SK-N-SH treated with all-trans-retinoic acid at 6 μM for 48 hours (cell line): ENCODE measurements at regions not wholly inside any gene's neighbourhood (a gene's known extent, or its start where the extent isn't known, plus 50 kb on each side); places are given as distances from the start of the nearest gene placed in this dataset.

Experiments used
- ATAC-seq: fragments of 200-7000 bp; cut with Tn5 transposase; 3 replicates; pipeline ENCODE4 v1.9.1; 2020; ENCODE audit warnings: mild to moderate bottlenecking, moderate library complexity
- ARNTL ChIP-seq: fragments of 450-650 bp; formaldehyde crosslinking; IDR thresholded peaks from 2 replicates; pipeline ENCODE4 v1.5.0; 2020; ENCODE audit warnings: low read depth, mild to moderate bottlenecking, moderate library complexity, borderline replicate concordance
- BACH2 ChIP-seq: fragments of 250-450 bp; sonication (Bioruptor Pico); IDR thresholded peaks from 2 replicates; pipeline ENCODE4 v1.9.0; 2021; ENCODE audit warnings: mild to moderate bottlenecking, borderline replicate concordance
- ESRRG ChIP-seq: fragments of 250-450 bp; sonication (Bioruptor Pico); IDR thresholded peaks from 2 replicates; pipeline ENCODE4 v1.6.1; 2021; ENCODE audit warnings: mild to moderate bottlenecking
- GLIS3 ChIP-seq: fragments of 250-450 bp; sonication (Bioruptor Pico); IDR thresholded peaks from 2 replicates; pipeline ENCODE4 v1.5.0; 2020; ENCODE audit warnings: mild to moderate bottlenecking, moderate library complexity
- ISL1 ChIP-seq: fragments of 250-450 bp; sonication (Bioruptor Pico); IDR thresholded peaks from 2 replicates; pipeline ENCODE4 v2.1.2; 2022; ENCODE audit warnings: mild to moderate bottlenecking, moderate library complexity
- OSR1 ChIP-seq: fragments of 250-450 bp; sonication (Bioruptor Pico); IDR thresholded peaks from 2 replicates; pipeline ENCODE4 v1.8.0; 2022; ENCODE audit warnings: moderate library complexity, mild to moderate bottlenecking, inconsistent platforms
- RARB ChIP-seq: fragments of 250-450 bp; sonication (Bioruptor Pico); IDR thresholded peaks from 2 replicates; pipeline ENCODE4 v1.8.0; 2021; ENCODE audit warnings: mild to moderate bottlenecking, moderate library complexity
- SNAI2 ChIP-seq: fragments of 250-450 bp; sonication (Bioruptor Pico); IDR thresholded peaks from 2 replicates; pipeline ENCODE4 v1.5.0; 2020; ENCODE audit warnings: mild to moderate bottlenecking, moderate library complexity
- TCF4 ChIP-seq: fragments of 250-450 bp; sonication (Bioruptor Pico); IDR thresholded peaks from 2 replicates; pipeline ENCODE4 v1.8.0; 2021; ENCODE audit warnings: mild to moderate bottlenecking, moderate library complexity, borderline replicate concordance
- TOX ChIP-seq: fragments of 250-450 bp; sonication (Bioruptor Pico); IDR thresholded peaks from 2 replicates; pipeline ENCODE4 v1.8.0; 2021; ENCODE audit warnings: mild to moderate bottlenecking, moderate library complexity, borderline replicate concordance
- ZC3H10 ChIP-seq: fragments of 250-450 bp; sonication (Bioruptor Pico); IDR thresholded peaks from 2 replicates; pipeline ENCODE4 v1.5.1; 2021; ENCODE audit warnings: mild to moderate bottlenecking, moderate library complexity
- ZFP3 ChIP-seq: fragments of 250-450 bp; sonication (Bioruptor Pico); IDR thresholded peaks from 2 replicates; pipeline ENCODE4 v1.5.0; 2020; ENCODE audit warnings: mild to moderate bottlenecking, moderate library complexity
- ZFP30 ChIP-seq: fragments of 450-650 bp; formaldehyde crosslinking; IDR thresholded peaks from 2 replicates; pipeline ENCODE4 v1.5.0; 2022; ENCODE audit warnings: mild to moderate bottlenecking, moderate library complexity
- ZNF565 ChIP-seq: fragments of 450-650 bp; formaldehyde crosslinking; conservative IDR thresholded peaks from 2 replicates; pipeline ENCODE4 v1.5.0; 2020; ENCODE audit warnings: low read depth, mild to moderate bottlenecking, moderate library complexity
- ZNF70 ChIP-seq: fragments of 450-650 bp; formaldehyde crosslinking; IDR thresholded peaks from 2 replicates; pipeline ENCODE4 v1.5.0; 2020; ENCODE audit warnings: mild to moderate bottlenecking, moderate library complexity
- ZNF8 ChIP-seq: fragments of 450-650 bp; formaldehyde crosslinking; IDR thresholded peaks from 2 replicates; pipeline ENCODE4 v1.5.0; 2020; ENCODE audit warnings: mild to moderate bottlenecking, moderate library complexity
- TF ChIP-seq, protein P1 (sequence below): fragments of 250-450 bp; sonication (Bioruptor Pico); IDR thresholded peaks from 2 replicates; pipeline ENCODE4 v1.5.1; 2020; ENCODE audit warnings: low read depth, mild to moderate bottlenecking, moderate library complexity
- TF ChIP-seq, protein P2 (sequence below): fragments of 250-450 bp; sonication (Bioruptor Pico); IDR thresholded peaks from 2 replicates; pipeline ENCODE4 v1.5.0; 2020; ENCODE audit warnings: mild to moderate bottlenecking, moderate library complexity
- TF ChIP-seq, protein P3 (sequence below): fragments of 250-450 bp; sonication (Bioruptor Pico); IDR thresholded peaks from 2 replicates; pipeline ENCODE4 v1.8.0; 2020; ENCODE audit warnings: mild to moderate bottlenecking, moderate library complexity, borderline replicate concordance
- TF ChIP-seq, protein P4 (sequence below): fragments of 250-450 bp; sonication (Bioruptor Pico); IDR thresholded peaks from 2 replicates; pipeline ENCODE4 v1.5.1; 2021; ENCODE audit warnings: mild to moderate bottlenecking, moderate library complexity
- TF ChIP-seq, protein P5 (sequence below): fragments of 250-450 bp; sonication (Bioruptor Pico); IDR thresholded peaks from 2 replicates; pipeline ENCODE4 v1.8.0; 2021; ENCODE audit warnings: low read depth, mild to moderate bottlenecking, moderate library complexity, borderline replicate concordance

DNA sequence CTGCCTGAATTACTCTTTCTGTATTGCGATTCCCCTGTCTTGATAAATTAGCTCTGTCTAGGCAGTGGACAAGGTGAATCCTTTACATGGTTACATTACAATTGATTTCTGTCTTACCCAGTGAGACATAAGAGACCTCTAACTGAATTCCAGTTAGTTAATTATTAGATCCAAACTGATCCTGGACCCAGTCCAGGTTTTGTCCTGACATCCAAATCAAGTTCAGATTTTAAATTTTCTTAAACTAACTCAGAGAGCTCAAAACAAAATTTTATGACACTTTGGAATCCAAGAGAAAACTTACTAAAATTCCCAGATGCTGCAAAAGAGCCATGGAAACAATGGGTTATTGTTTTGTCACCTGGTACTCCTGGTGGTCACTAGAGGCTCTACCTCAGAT, 2166.6 kb downstream of the TP53TG3F start:
- TF ChIP-seq, protein P1, sequence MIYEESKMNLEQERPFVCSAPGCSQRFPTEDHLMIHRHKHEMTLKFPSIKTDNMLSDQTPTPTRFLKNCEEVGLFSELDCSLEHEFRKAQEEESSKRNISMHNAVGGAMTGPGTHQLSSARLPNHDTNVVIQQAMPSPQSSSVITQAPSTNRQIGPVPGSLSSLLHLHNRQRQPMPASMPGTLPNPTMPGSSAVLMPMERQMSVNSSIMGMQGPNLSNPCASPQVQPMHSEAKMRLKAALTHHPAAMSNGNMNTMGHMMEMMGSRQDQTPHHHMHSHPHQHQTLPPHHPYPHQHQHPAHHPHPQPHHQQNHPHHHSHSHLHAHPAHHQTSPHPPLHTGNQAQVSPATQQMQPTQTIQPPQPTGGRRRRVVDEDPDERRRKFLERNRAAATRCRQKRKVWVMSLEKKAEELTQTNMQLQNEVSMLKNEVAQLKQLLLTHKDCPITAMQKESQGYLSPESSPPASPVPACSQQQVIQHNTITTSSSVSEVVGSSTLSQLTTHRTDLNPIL (CRISPR knock-in tag) = no peak
- TF ChIP-seq, protein P2, sequence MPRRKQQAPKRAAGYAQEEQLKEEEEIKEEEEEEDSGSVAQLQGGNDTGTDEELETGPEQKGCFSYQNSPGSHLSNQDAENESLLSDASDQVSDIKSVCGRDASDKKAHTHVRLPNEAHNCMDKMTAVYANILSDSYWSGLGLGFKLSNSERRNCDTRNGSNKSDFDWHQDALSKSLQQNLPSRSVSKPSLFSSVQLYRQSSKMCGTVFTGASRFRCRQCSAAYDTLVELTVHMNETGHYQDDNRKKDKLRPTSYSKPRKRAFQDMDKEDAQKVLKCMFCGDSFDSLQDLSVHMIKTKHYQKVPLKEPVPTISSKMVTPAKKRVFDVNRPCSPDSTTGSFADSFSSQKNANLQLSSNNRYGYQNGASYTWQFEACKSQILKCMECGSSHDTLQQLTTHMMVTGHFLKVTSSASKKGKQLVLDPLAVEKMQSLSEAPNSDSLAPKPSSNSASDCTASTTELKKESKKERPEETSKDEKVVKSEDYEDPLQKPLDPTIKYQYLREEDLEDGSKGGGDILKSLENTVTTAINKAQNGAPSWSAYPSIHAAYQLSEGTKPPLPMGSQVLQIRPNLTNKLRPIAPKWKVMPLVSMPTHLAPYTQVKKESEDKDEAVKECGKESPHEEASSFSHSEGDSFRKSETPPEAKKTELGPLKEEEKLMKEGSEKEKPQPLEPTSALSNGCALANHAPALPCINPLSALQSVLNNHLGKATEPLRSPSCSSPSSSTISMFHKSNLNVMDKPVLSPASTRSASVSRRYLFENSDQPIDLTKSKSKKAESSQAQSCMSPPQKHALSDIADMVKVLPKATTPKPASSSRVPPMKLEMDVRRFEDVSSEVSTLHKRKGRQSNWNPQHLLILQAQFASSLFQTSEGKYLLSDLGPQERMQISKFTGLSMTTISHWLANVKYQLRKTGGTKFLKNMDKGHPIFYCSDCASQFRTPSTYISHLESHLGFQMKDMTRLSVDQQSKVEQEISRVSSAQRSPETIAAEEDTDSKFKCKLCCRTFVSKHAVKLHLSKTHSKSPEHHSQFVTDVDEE (CRISPR knock-in tag) = no peak
- TF ChIP-seq ZC3H10 (CRISPR knock-in tag) (no peak), ZNF70 (CRISPR knock-in tag) (no peak), ESRRG (CRISPR knock-in tag) (no peak), OSR1 (no peak), ISL1 (CRISPR knock-in tag) (no peak), TOX (no peak), BACH2 (no peak), TCF4 (CRISPR knock-in tag) (no peak), ZNF565 (no peak), SNAI2 (no peak), ZFP3 (CRISPR knock-in tag) (no peak), GLIS3 (CRISPR knock-in tag) (no peak), ZFP30 (CRISPR knock-in tag) (no peak), RARB (no peak)
- TF ChIP-seq, protein P3, sequence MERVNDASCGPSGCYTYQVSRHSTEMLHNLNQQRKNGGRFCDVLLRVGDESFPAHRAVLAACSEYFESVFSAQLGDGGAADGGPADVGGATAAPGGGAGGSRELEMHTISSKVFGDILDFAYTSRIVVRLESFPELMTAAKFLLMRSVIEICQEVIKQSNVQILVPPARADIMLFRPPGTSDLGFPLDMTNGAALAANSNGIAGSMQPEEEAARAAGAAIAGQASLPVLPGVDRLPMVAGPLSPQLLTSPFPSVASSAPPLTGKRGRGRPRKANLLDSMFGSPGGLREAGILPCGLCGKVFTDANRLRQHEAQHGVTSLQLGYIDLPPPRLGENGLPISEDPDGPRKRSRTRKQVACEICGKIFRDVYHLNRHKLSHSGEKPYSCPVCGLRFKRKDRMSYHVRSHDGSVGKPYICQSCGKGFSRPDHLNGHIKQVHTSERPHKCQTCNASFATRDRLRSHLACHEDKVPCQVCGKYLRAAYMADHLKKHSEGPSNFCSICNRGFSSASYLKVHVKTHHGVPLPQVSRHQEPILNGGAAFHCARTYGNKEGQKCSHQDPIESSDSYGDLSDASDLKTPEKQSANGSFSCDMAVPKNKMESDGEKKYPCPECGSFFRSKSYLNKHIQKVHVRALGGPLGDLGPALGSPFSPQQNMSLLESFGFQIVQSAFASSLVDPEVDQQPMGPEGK (CRISPR knock-in tag) = no peak
- TF ChIP-seq, protein P4, sequence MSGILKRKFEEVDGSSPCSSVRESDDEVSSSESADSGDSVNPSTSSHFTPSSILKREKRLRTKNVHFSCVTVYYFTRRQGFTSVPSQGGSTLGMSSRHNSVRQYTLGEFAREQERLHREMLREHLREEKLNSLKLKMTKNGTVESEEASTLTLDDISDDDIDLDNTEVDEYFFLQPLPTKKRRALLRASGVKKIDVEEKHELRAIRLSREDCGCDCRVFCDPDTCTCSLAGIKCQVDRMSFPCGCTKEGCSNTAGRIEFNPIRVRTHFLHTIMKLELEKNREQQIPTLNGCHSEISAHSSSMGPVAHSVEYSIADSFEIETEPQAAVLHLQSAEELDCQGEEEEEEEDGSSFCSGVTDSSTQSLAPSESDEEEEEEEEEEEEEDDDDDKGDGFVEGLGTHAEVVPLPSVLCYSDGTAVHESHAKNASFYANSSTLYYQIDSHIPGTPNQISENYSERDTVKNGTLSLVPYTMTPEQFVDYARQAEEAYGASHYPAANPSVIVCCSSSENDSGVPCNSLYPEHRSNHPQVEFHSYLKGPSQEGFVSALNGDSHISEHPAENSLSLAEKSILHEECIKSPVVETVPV (CRISPR knock-in tag) = no peak
- TF ChIP-seq, protein P5, sequence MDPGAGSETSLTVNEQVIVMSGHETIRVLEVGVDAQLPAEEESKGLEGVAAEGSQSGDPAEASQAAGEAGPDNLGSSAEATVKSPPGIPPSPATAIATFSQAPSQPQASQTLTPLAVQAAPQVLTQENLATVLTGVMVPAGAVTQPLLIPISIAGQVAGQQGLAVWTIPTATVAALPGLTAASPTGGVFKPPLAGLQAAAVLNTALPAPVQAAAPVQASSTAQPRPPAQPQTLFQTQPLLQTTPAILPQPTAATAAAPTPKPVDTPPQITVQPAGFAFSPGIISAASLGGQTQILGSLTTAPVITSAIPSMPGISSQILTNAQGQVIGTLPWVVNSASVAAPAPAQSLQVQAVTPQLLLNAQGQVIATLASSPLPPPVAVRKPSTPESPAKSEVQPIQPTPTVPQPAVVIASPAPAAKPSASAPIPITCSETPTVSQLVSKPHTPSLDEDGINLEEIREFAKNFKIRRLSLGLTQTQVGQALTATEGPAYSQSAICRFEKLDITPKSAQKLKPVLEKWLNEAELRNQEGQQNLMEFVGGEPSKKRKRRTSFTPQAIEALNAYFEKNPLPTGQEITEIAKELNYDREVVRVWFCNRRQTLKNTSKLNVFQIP (CRISPR knock-in tag) = no peak
- TF ChIP-seq, all 23 proteins: peak for 0
- ATAC-seq = no peak

DNA sequence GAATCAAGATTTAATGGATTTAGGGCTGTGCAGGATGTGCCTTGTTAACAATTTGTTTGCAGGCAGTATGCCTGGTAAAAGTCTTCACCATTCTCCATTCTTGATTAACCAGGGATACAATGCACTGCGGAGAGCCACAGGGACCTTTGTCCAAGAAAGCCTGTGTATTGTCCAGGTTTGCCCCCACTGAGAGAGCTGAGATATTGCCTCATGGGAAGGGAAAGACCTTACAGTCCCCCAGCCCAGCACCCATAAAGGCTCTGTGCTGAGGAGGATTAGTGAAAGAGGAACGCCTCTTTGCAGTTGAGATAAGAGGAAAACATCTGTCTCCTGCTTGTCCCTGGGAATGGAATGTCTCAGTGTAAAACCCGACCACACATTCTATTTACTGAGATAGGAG, 2169.6 kb downstream of the TP53TG3F start:
- no peak for ATAC-seq
- no peak for TF ChIP-seq ISL1 (CRISPR knock-in tag)

DNA sequence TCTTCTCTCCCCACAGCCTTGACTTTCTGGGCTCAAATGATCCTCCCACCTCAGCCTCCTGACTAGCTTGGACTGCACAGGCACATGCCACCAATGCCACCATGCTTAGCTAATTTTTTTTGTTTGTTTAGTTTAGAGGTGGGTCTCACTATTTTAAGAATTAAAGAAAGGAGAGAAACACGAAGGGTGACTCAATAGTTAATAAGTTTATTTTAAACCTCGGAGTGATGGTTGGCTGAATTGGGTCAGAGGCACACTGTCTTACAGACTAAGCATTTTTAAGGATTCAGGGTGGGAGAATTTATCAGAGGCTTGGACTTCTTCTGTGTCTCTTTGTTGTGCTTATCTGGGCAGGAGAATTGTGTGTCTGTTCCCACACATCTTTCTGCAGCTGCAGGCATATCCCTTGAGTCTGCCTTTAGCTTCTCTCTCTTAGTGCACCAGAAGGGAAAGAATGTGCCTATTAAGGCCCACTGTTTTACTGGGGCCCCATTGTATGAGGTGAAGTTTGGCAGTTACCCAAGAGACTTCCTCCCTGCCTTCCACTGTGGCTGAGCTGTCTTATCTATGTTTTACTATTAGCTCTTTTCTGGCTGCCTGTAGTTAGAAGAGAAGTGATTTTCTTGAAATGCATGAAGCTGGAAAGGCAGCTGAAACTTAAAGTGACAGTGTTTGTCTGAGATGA, 2172.0 kb downstream of the TP53TG3F start:
- ATAC-seq = no peak
- TF ChIP-seq ARNTL (CRISPR knock-in tag) (no peak), ZFP3 (CRISPR knock-in tag) (no peak), ZNF8 (no peak), ISL1 (CRISPR knock-in tag) (no peak), TOX (no peak), ZNF565 (no peak), ZC3H10 (CRISPR knock-in tag) (no peak), ESRRG (CRISPR knock-in tag) (no peak), BACH2 (no peak), GLIS3 (CRISPR knock-in tag) (no peak)
- TF ChIP-seq, protein P4 (CRISPR knock-in tag) = no peak
